IMR-90 (cell line): ENCODE measurements at regions not wholly inside any gene's neighbourhood (a gene's known extent, or its start where the extent isn't known, plus 50 kb on each side); places are given as distances from the start of the nearest gene placed in this dataset.

Source experiments
- ATAC-seq: fragments of 200-7000 bp; cut with Tn5 transposase; 2 replicates; pipeline ENCODE4 v1.9.1; 2020; ENCODE audit warnings: low read depth, mild to moderate bottlenecking, moderate library complexity
- BruUV-seq: library from RNA; stranded (reverse); fragments of 400-500 nt; replicated peaks from 2 replicates; lab custom pipeline; 2021; lab: Mats Ljungman, UMichigan
- CTCF ChIA-PET: fragments of 300-600 bp; formaldehyde crosslinking; extraction: SDS; loops from one replicate; lab custom pipeline; 2021; ENCODE audit warnings: antibody characterized with exemption; lab: Yijun Ruan, JAX
- POLR2A ChIA-PET: fragments of 300-600 bp; sonication (Branson Sonifier 250); formaldehyde crosslinking; loops from one replicate; lab custom pipeline; 2022; ENCODE audit warnings: antibody characterized with exemption; ENCODE audit not compliant: unreplicated experiment; lab: Charles Lee
- DNase-seq: peaks from one replicate; pipeline ENCODE4 v3.0.0; 2013
- H2AFZ ChIP-seq: replicated peaks from 2 replicates; pipeline ENCODE3; 2013; ENCODE audit warnings: low read length, mild to moderate bottlenecking; ENCODE audit not compliant: poor library complexity
- H2AK5ac ChIP-seq: 2 replicates; pipeline ENCODE4 v1.6.1; 2013; ENCODE audit warnings: low read depth, low read length, inconsistent platforms
- H2AK9ac ChIP-seq: replicated peaks from 2 replicates; pipeline ENCODE3; 2013; ENCODE audit warnings: mild to moderate bottlenecking, low read depth, low read length, moderate library complexity; ENCODE audit not compliant: poor library complexity
- H2BK120ac ChIP-seq: 2 replicates; pipeline ENCODE4 v1.6.1; 2013; ENCODE audit warnings: low read depth, low read length, inconsistent platforms
- H2BK15ac ChIP-seq: 3 replicates; pipeline ENCODE4 v1.6.1; 2013; ENCODE audit warnings: low read depth, low read length, inconsistent platforms
- H2BK20ac ChIP-seq: 2 replicates; pipeline ENCODE4 v1.6.1; 2013; ENCODE audit warnings: low read depth, mild to moderate bottlenecking, inconsistent platforms, low read length, moderate library complexity
- H2BK5ac ChIP-seq: 2 replicates; pipeline ENCODE4 v1.6.1; 2013; ENCODE audit warnings: mild to moderate bottlenecking, low read depth, low read length, inconsistent platforms; ENCODE audit not compliant: poor library complexity, severe bottlenecking
- H3K14ac ChIP-seq: replicated peaks from 2 replicates; pipeline ENCODE4 v1.6.1; 2013; ENCODE audit warnings: low read depth, low read length, inconsistent platforms
- H3K18ac ChIP-seq: 2 replicates; pipeline ENCODE4 v1.6.1; 2013; ENCODE audit warnings: low read depth, low read length, control low read depth
- H3K23ac ChIP-seq: 2 replicates; pipeline ENCODE4 v1.6.1; 2013; ENCODE audit warnings: low read depth, low read length, inconsistent platforms
- H3K27ac ChIP-seq: 2 replicates; pipeline ENCODE4 v1.5.1; 2013; ENCODE audit warnings: mild to moderate bottlenecking, control low read depth, low read length; ENCODE audit not compliant: insufficient read depth
- H3K27me3 ChIP-seq: 2 replicates; pipeline ENCODE4 v1.6.1; 2013; ENCODE audit warnings: low read length; ENCODE audit not compliant: control insufficient read depth, insufficient read depth
- H3K36me3 ChIP-seq: 2 replicates; pipeline ENCODE4 v1.6.1; 2013; ENCODE audit warnings: low read length, mixed read lengths; ENCODE audit not compliant: control insufficient read depth, insufficient read depth
- H3K4ac ChIP-seq: 2 replicates; pipeline ENCODE4 v1.6.1; 2013; ENCODE audit warnings: low read depth, low read length, inconsistent platforms
- H3K4me1 ChIP-seq: 2 replicates; pipeline ENCODE4 v1.6.1; 2013; ENCODE audit warnings: low read length, mixed read lengths; ENCODE audit not compliant: control insufficient read depth, insufficient read depth
- H3K4me2 ChIP-seq: 2 replicates; pipeline ENCODE4 v1.6.1; 2013; ENCODE audit warnings: low read depth, mild to moderate bottlenecking, control low read depth, low read length, moderate library complexity
- H3K4me3 ChIP-seq: 2 replicates; pipeline ENCODE4 v1.5.1; 2013; ENCODE audit warnings: low read depth, mild to moderate bottlenecking, control low read depth, low read length, moderate library complexity; ENCODE audit not compliant: insufficient read depth
- H3K56ac ChIP-seq: 2 replicates; pipeline ENCODE4 v1.6.1; 2013; ENCODE audit warnings: low read length, inconsistent platforms; ENCODE audit not compliant: insufficient read depth; ENCODE audit errors: extremely low read depth
- H3K79me1 ChIP-seq, 2 experiments: 2 replicates each; pipeline ENCODE4 v1.6.1; 2013; ENCODE audit warnings: low read length in 2 of 2, inconsistent platforms in 1 of 2, low read depth in 1 of 2
- H3K9ac ChIP-seq: 2 replicates; pipeline ENCODE4 v1.6.1; 2013; ENCODE audit warnings: low read depth, low read length, control low read depth
- H3K9me1 ChIP-seq: 2 replicates; pipeline ENCODE4 v1.6.1; 2013; ENCODE audit warnings: low read length, inconsistent platforms; ENCODE audit not compliant: insufficient read depth
- H3K9me3 ChIP-seq: 2 replicates; pipeline ENCODE4 v1.6.1; 2013; ENCODE audit warnings: low read length; ENCODE audit not compliant: control insufficient read depth, insufficient read depth
- H4K20me1 ChIP-seq: 2 replicates; pipeline ENCODE4 v1.6.1; 2013; ENCODE audit warnings: low read length, inconsistent platforms; ENCODE audit not compliant: insufficient read depth
- H4K5ac ChIP-seq: 2 replicates; pipeline ENCODE4 v1.6.1; 2013; ENCODE audit warnings: mild to moderate bottlenecking, low read depth, low read length, control low read depth
- H4K8ac ChIP-seq, 2 experiments: 2 replicates each; pipeline ENCODE4 v1.6.1; 2013; ENCODE audit warnings: low read depth in 2 of 2, low read length in 2 of 2, control low read depth in 1 of 2, inconsistent platforms in 1 of 2
- H4K91ac ChIP-seq: 2 replicates; pipeline ENCODE4 v1.6.1; 2013; ENCODE audit warnings: low read depth, low read length, inconsistent platforms; ENCODE audit not compliant: insufficient read depth
- BHLHE40 ChIP-seq: fragments of 150-350 bp; IDR thresholded peaks from 2 replicates; pipeline ENCODE4 v1.6.1; 2016; ENCODE audit warnings: mild to moderate bottlenecking, low read depth, low read length
- CEBPB ChIP-seq: IDR thresholded peaks from 2 replicates; pipeline ENCODE4 v1.6.1; 2012; ENCODE audit warnings: low read depth, low read length, improper control_type of control experiment
- CHD1 ChIP-seq: IDR thresholded peaks from 2 replicates; pipeline ENCODE4 v1.6.1; 2012; ENCODE audit warnings: low read depth, low read length, improper control_type of control experiment
- ELK1 ChIP-seq: fragments of 150-350 bp; IDR thresholded peaks from 2 replicates; pipeline ENCODE4 v1.6.1; 2016; ENCODE audit warnings: low read depth, mild to moderate bottlenecking, low read length, moderate library complexity, borderline replicate concordance
- FOS ChIP-seq: fragments of 150-350 bp; IDR thresholded peaks from 2 replicates; pipeline ENCODE4 v1.6.1; 2016; ENCODE audit warnings: low read depth, low read length
- MAFK ChIP-seq: IDR thresholded peaks from 2 replicates; pipeline ENCODE4 v1.6.1; 2012; ENCODE audit warnings: low read depth, low read length, improper control_type of control experiment
- MAZ ChIP-seq: IDR thresholded peaks from 2 replicates; pipeline ENCODE4 v1.6.1; 2012; ENCODE audit warnings: low read depth, mild to moderate bottlenecking, low read length, improper control_type of control experiment, moderate library complexity, borderline replicate concordance
- MXI1 ChIP-seq: IDR thresholded peaks from 2 replicates; pipeline ENCODE4 v1.6.1; 2012; ENCODE audit warnings: low read depth, mild to moderate bottlenecking, low read length, moderate library complexity, borderline replicate concordance
- NFE2L2 ChIP-seq: fragments of 150-350 bp; IDR thresholded peaks from 2 replicates; pipeline ENCODE4 v1.6.1; 2016; ENCODE audit warnings: low read depth, mild to moderate bottlenecking, low read length
- POLR2A ChIP-seq: IDR thresholded peaks from 2 replicates; pipeline ENCODE4 v1.6.1; 2012; ENCODE audit warnings: mild to moderate bottlenecking, low read depth, low read length
- RAD21 ChIP-seq: IDR thresholded peaks from 2 replicates; pipeline ENCODE4 v1.6.1; 2012; ENCODE audit warnings: low read length, improper control_type of control experiment
- RCOR1 ChIP-seq: IDR thresholded peaks from 2 replicates; pipeline ENCODE4 v1.6.1; 2012; ENCODE audit warnings: mild to moderate bottlenecking, low read length, improper control_type of control experiment; ENCODE audit not compliant: insufficient replicate concordance
- RFX5 ChIP-seq: IDR thresholded peaks from 2 replicates; pipeline ENCODE4 v1.8.0; 2012; ENCODE audit warnings: low read depth, mild to moderate bottlenecking, low read length, moderate library complexity
- SMC3 ChIP-seq: fragments of 150-350 bp; IDR thresholded peaks from 2 replicates; pipeline ENCODE4 v1.6.1; 2016; ENCODE audit warnings: low read depth, mild to moderate bottlenecking, antibody characterized with exemption, low read length, moderate library complexity
- USF2 ChIP-seq: fragments of 150-350 bp; IDR thresholded peaks from 2 replicates; pipeline ENCODE4 v1.6.1; 2017; ENCODE audit warnings: mild to moderate bottlenecking, antibody characterized with exemption, low read length, low read depth
- WGBS, 2 experiments: methylation state at CpG; one replicate each; pipeline versions ENCODE4 v1.1.5 to v1.1.7; 2013; ENCODE audit warnings: missing lambda C conversion rate in 2 of 2; ENCODE audit not compliant: insufficient read length in 1 of 2; ENCODE audit errors: extremely low coverage in 2 of 2; 5-methylcytosine and 5-hydroxymethylcytosine counted together
- dilution Hi-C: fragments of 300-500 bp; cut with HindIII; formaldehyde crosslinking; loops from one replicate; pipeline ENCODE4 v1.14.3; 2018; ENCODE audit warnings: low sequenced_read_pairs; ENCODE audit not compliant: unreplicated experiment
- in situ Hi-C: fragments of 300-500 bp; cut with MboI; formaldehyde crosslinking; loops from 3 replicates; pipeline ENCODE4 v1.14.3; 2019; ENCODE audit warnings: low sequenced_read_pairs, inconsistent platforms, mixed read lengths
- intact Hi-C: fragments of 100-400 bp; cut with micrococcal nuclease; formaldehyde crosslinking; loops from 2 replicates; pipeline ENCODE4 v1.10.0; 2022
- TF ChIP-seq, protein P1 (sequence below): conservative IDR thresholded peaks from 2 replicates; pipeline ENCODE4 v1.5.1; 2012; ENCODE audit warnings: mild to moderate bottlenecking, low read depth, low read length, improper control_type of control experiment

- no peak for DNase-seq
- Histone ChIP-seq H2AK5ac (no peak overlapping the region), H3K9me3 (no peaks in the 10 kb centered on the region), H3K23ac (no peak overlapping the region), H4K5ac (no peak overlapping the region), H3K27me3 (no peaks in the 10 kb centered on the region), H3K56ac (no peak overlapping the region), H3K4ac (no peak overlapping the region), H3K36me3 (no peaks in the 10 kb centered on the region), H4K20me1 (no peaks in the 10 kb centered on the region), H3K27ac (no peak overlapping the region), H4K8ac (no peak overlapping the region), H2AFZ (no peak overlapping the region), H3K4me3 (no peak overlapping the region), H3K79me1 (no peaks in the 10 kb centered on the region), H2AK9ac (no peak overlapping the region), H3K4me2 (no peak overlapping the region), H3K9ac (no peak overlapping the region), H4K91ac (no peak overlapping the region), H2BK5ac (no peak overlapping the region), H3K18ac (no peak overlapping the region), H2BK15ac (no peak overlapping the region), H2BK20ac (no peak overlapping the region), H3K9me1 (no peaks in the 10 kb centered on the region), H3K14ac (no peak overlapping the region), H3K4me1 (no peaks in the 10 kb centered on the region), H2BK120ac (no peak overlapping the region)
- in situ Hi-C loops (no loop called here), dilution Hi-C loops (no loop called here), intact Hi-C loops (no loop called here)
- TF ChIP-seq ELK1 (no peak), FOS (no peak), POLR2A (no peak), CHD1 (no peak), MAFK (no peak), USF2 (no peak), CEBPB (no peak), NFE2L2 (no peak), RCOR1 (no peak), RFX5 (no peak), MAZ (no peak), MXI1 (no peak), SMC3 (no peak), BHLHE40 (no peak), RAD21 (no peak)
- TF ChIP-seq, protein P1, sequence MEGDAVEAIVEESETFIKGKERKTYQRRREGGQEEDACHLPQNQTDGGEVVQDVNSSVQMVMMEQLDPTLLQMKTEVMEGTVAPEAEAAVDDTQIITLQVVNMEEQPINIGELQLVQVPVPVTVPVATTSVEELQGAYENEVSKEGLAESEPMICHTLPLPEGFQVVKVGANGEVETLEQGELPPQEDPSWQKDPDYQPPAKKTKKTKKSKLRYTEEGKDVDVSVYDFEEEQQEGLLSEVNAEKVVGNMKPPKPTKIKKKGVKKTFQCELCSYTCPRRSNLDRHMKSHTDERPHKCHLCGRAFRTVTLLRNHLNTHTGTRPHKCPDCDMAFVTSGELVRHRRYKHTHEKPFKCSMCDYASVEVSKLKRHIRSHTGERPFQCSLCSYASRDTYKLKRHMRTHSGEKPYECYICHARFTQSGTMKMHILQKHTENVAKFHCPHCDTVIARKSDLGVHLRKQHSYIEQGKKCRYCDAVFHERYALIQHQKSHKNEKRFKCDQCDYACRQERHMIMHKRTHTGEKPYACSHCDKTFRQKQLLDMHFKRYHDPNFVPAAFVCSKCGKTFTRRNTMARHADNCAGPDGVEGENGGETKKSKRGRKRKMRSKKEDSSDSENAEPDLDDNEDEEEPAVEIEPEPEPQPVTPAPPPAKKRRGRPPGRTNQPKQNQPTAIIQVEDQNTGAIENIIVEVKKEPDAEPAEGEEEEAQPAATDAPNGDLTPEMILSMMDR, result no peak
- no peak for ATAC-seq
- ChIA-PET POLR2A (no interaction called here), CTCF (no interaction called here)
- no CpG with 5 or more reads among the region's 3 CpGs for WGBS, 2 experiments
- no TSS peak for BruUV-seq
Measured at GRCh38 chr21:14814991-14815390, 249.8 kb downstream of the NRIP1 start.
